H1 (cell line): ENCODE measurements at regions not wholly inside any gene's neighbourhood (a gene's known extent, or its start where the extent isn't known, plus 50 kb on each side); places are given as distances from the start of the nearest gene placed in this dataset.

Experiments used
- CTCF ChIA-PET: fragments of 300-600 bp; sonication (Branson Sonifier 250); formaldehyde crosslinking; loops from one replicate; lab custom pipeline; 2021; ENCODE audit not compliant: partially characterized antibody; lab: Charles Lee
- POLR2A ChIA-PET: fragments of 300-600 bp; sonication (Branson Sonifier 250); formaldehyde crosslinking; loops from one replicate; lab custom pipeline; 2021; ENCODE audit warnings: inconsistent platforms; ENCODE audit not compliant: partially characterized antibody; lab: Charles Lee
- DNase-seq, 2 experiments: peaks; one replicate each; pipeline versions ENCODE4 v3.0.0 to v3.0.0-alpha.2; 2010 to 2022; ENCODE audit warnings: low spot score in 2 of 2, low read depth in 1 of 2, mixed read lengths in 1 of 2
- FAIRE-seq: peaks from 2 replicates; lab custom pipeline; 2011; peaks lifted over from hg19 to GRCh38; lab: Jason Lieb, UNC
- H2AFZ ChIP-seq: 2 replicates; pipeline ENCODE4 v1.8.1; 2012; ENCODE audit warnings: low read length, inconsistent platforms
- H2AK5ac ChIP-seq: 2 replicates; pipeline ENCODE4 v1.6.1; 2013; ENCODE audit warnings: low read depth, low read length
- H2BK120ac ChIP-seq: replicated peaks from 2 replicates; pipeline ENCODE3; 2013; ENCODE audit warnings: low read depth, low read length, inconsistent platforms
- H2BK12ac ChIP-seq: 2 replicates; pipeline ENCODE4 v1.6.1; 2013; ENCODE audit warnings: low read depth, low read length
- H2BK15ac ChIP-seq: 2 replicates; pipeline ENCODE4 v1.6.1; 2013; ENCODE audit warnings: low read length
- H2BK20ac ChIP-seq: 2 replicates; pipeline ENCODE4 v1.6.1; 2013; ENCODE audit warnings: low read length
- H2BK5ac ChIP-seq: 2 replicates; pipeline ENCODE4 v1.6.1; 2013; ENCODE audit warnings: low read depth, low read length
- H3K14ac ChIP-seq: 2 replicates; pipeline ENCODE4 v1.6.1; 2013; ENCODE audit warnings: inconsistent platforms; ENCODE audit not compliant: insufficient read length
- H3K18ac ChIP-seq: 2 replicates; pipeline ENCODE4 v1.6.1; 2013; ENCODE audit warnings: low read length; ENCODE audit errors: extremely low read depth
- H3K23ac ChIP-seq: 2 replicates; pipeline ENCODE4 v1.6.1; 2013; ENCODE audit warnings: inconsistent platforms; ENCODE audit not compliant: insufficient read length
- H3K23me2 ChIP-seq: 2 replicates; pipeline ENCODE4 v1.6.1; 2013; ENCODE audit warnings: low read depth, low read length
- H3K27ac ChIP-seq: 2 replicates; pipeline ENCODE4 v1.6.1; 2011; ENCODE audit warnings: low read depth, low read length, inconsistent platforms
- H3K27me3 ChIP-seq, 4 experiments: replicated peaks in 1 of 4; 1 replicate in 1 of 4; 2 replicates in 3 of 4; pipeline versions ENCODE4 v1.6.1 to v1.8.1; 2011 to 2013; ENCODE audit warnings: low read length in 3 of 4, mild to moderate bottlenecking in 3 of 4, inconsistent platforms in 2 of 4, mixed read lengths in 2 of 4, moderate library complexity in 1 of 4; ENCODE audit not compliant: control insufficient read depth in 3 of 4, insufficient read depth in 3 of 4; ENCODE audit errors: extremely low read depth in 1 of 4
- H3K36me3 ChIP-seq, 4 experiments: 2 replicates each; pipeline versions ENCODE4 v1.6.1 to v1.8.1; 2011 to 2013; ENCODE audit warnings: mild to moderate bottlenecking in 4 of 4, low read length in 3 of 4, moderate library complexity in 2 of 4, control low read depth in 1 of 4, inconsistent platforms in 1 of 4; ENCODE audit not compliant: insufficient read depth in 4 of 4, control insufficient read depth in 2 of 4
- H3K4ac ChIP-seq: replicated peaks from 2 replicates; pipeline ENCODE3; 2013; ENCODE audit warnings: low read length, low read depth, mixed read lengths, inconsistent platforms; ENCODE audit not compliant: insufficient read length
- H3K4me1 ChIP-seq, 4 experiments: replicated peaks in 1 of 4; 1 replicate in 1 of 4; 2 replicates in 3 of 4; pipeline versions ENCODE4 v1.6.1 to v1.8.1; 2011 to 2013; ENCODE audit warnings: low read length in 3 of 4, inconsistent platforms in 2 of 4, mixed read lengths in 1 of 4; ENCODE audit not compliant: insufficient read depth in 4 of 4, control insufficient read depth in 3 of 4
- H3K4me2 ChIP-seq, 2 experiments: 2 replicates each; pipeline versions ENCODE4 v1.6.1 to v1.8.1; 2011 to 2013; ENCODE audit warnings: low read depth in 2 of 2, low read length in 2 of 2, control low read depth in 1 of 2, inconsistent platforms in 1 of 2, mild to moderate bottlenecking in 1 of 2; ENCODE audit not compliant: insufficient read depth in 1 of 2
- H3K4me3 ChIP-seq, 4 experiments: fragments of 200-600, 300-600 bp in 1 of 4; sonication (generic), shearing (Covaris generic), sonication (Bioruptor Twin) in 1 of 4; 2 replicates each; pipeline versions ENCODE4 v1.5.1 to v1.8.1; 2011 to 2016; ENCODE audit warnings: low read length in 4 of 4, low read depth in 3 of 4, control low read depth in 2 of 4, inconsistent platforms in 2 of 4, mild to moderate bottlenecking in 2 of 4, mixed read lengths in 1 of 4, moderate library complexity in 1 of 4; ENCODE audit not compliant: insufficient read depth in 2 of 4; ENCODE audit errors: extremely low read depth in 1 of 4
- H3K56ac ChIP-seq: replicated peaks from 2 replicates; pipeline ENCODE3; 2013; ENCODE audit warnings: low read depth, mild to moderate bottlenecking, mixed read lengths, low read length, inconsistent platforms; ENCODE audit not compliant: insufficient read length
- H3K79me1 ChIP-seq: 2 replicates; pipeline ENCODE4 v1.6.1; 2013; ENCODE audit warnings: low read depth, low read length, control low read depth
- H3K79me2 ChIP-seq, 2 experiments: 2 replicates each; pipeline versions ENCODE4 v1.6.1 to v1.8.1; 2012 to 2013; ENCODE audit warnings: low read length in 2 of 2, mild to moderate bottlenecking in 2 of 2, inconsistent platforms in 1 of 2; ENCODE audit not compliant: insufficient read depth in 2 of 2, control insufficient read depth in 1 of 2
- H3K9ac ChIP-seq, 4 experiments: replicated peaks in 1 of 4; 1 replicate in 1 of 4; 2 replicates in 3 of 4; pipeline versions ENCODE4 v1.6.1 to v1.8.1; 2011 to 2013; ENCODE audit warnings: low read depth in 3 of 4, low read length in 3 of 4, control low read depth in 2 of 4, mild to moderate bottlenecking in 2 of 4, moderate library complexity in 2 of 4, inconsistent platforms in 1 of 4; ENCODE audit errors: extremely low read depth in 1 of 4
- H3K9me3 ChIP-seq, 2 experiments: 2 replicates each; pipeline versions ENCODE4 v1.6.1 to v1.8.1; 2012 to 2013; ENCODE audit warnings: mild to moderate bottlenecking in 2 of 2, moderate library complexity in 2 of 2, control low read depth in 1 of 2, inconsistent platforms in 1 of 2, low read depth in 1 of 2, low read length in 1 of 2, mixed read lengths in 1 of 2; ENCODE audit not compliant: insufficient read depth in 2 of 2
- H4K20me1 ChIP-seq, 2 experiments: replicated peaks in 1 of 2; 2 replicates each; pipeline versions ENCODE3 to v1.8.1; 2011 to 2013; ENCODE audit warnings: inconsistent platforms in 2 of 2, low read length in 2 of 2, mild to moderate bottlenecking in 1 of 2; ENCODE audit not compliant: insufficient read depth in 2 of 2, control insufficient read depth in 1 of 2
- H4K5ac ChIP-seq: 2 replicates; pipeline ENCODE4 v1.6.1; 2013; ENCODE audit warnings: low read length, low read depth, mixed read lengths, inconsistent platforms; ENCODE audit not compliant: insufficient read length
- H4K8ac ChIP-seq: 2 replicates; pipeline ENCODE4 v1.8.0; 2013; ENCODE audit warnings: mild to moderate bottlenecking, moderate library complexity, low read length, inconsistent platforms; ENCODE audit not compliant: insufficient read depth; ENCODE audit errors: extremely low read depth
- H4K91ac ChIP-seq: replicated peaks from 2 replicates; pipeline ENCODE3; 2013; ENCODE audit warnings: low read length, mixed read lengths, inconsistent platforms; ENCODE audit not compliant: insufficient read length
- CREB1 ChIP-seq: IDR thresholded peaks from 2 replicates; pipeline ENCODE4 v1.6.1; 2012; ENCODE audit warnings: inconsistent platforms
- EP300 ChIP-seq, 2 experiments: IDR thresholded peaks; 1 replicate in 1 of 2; 2 replicates in 1 of 2; pipeline ENCODE4 v1.6.1; 2011 to 2012; ENCODE audit warnings: low read depth in 2 of 2, low read length in 2 of 2, mild to moderate bottlenecking in 2 of 2, borderline replicate concordance in 1 of 2, inconsistent platforms in 1 of 2, moderate library complexity in 1 of 2
- EZH2 ChIP-seq: fragments of 200-600 bp; sonication (generic); IDR thresholded peaks from 2 replicates; pipeline ENCODE4 v1.7.1; 2012; ENCODE audit warnings: low read depth, mild to moderate bottlenecking, moderate library complexity, low read length, inconsistent platforms; ENCODE audit not compliant: severe bottlenecking
- RAD21 ChIP-seq, 2 experiments: IDR thresholded peaks in 1 of 2; conservative IDR thresholded peaks in 1 of 2; 2 replicates each; pipeline ENCODE4 v1.6.1; 2011; ENCODE audit warnings: low read depth in 2 of 2, low read length in 2 of 2, improper control_type of control experiment in 1 of 2, inconsistent platforms in 1 of 2, mild to moderate bottlenecking in 1 of 2, moderate library complexity in 1 of 2
- RFX5 ChIP-seq: IDR thresholded peaks from 2 replicates; pipeline ENCODE4 v1.6.1; 2011; ENCODE audit warnings: low read depth, low read length, improper control_type of control experiment, borderline replicate concordance
- RNF2 ChIP-seq: fragments of 200-900, 300-1000 bp; sonication (generic); IDR thresholded peaks from 2 replicates; pipeline ENCODE4 v1.7.1; 2016; ENCODE audit warnings: borderline replicate concordance, low read depth, mild to moderate bottlenecking, antibody characterized with exemption, low read length; ENCODE audit not compliant: poor library complexity, severe bottlenecking; ENCODE audit errors: missing control alignments
- SIX5 ChIP-seq: IDR thresholded peaks from 2 replicates; pipeline ENCODE4 v1.6.1; 2011; ENCODE audit warnings: mild to moderate bottlenecking, low read depth, low read length
- SP1 ChIP-seq: IDR thresholded peaks from 2 replicates; pipeline ENCODE4 v1.6.1; 2011; ENCODE audit warnings: low read depth, low read length
- TAF7 ChIP-seq: optimal IDR thresholded peaks from 2 replicates; pipeline ENCODE3; 2011; ENCODE audit warnings: low read depth, mild to moderate bottlenecking, inconsistent platforms, low read length, moderate library complexity, borderline replicate concordance
- ZNF274 ChIP-seq: IDR thresholded peaks from 2 replicates; pipeline ENCODE4 v1.7.0; 2012; ENCODE audit warnings: low read length, borderline replicate concordance; ENCODE audit errors: extremely low read depth
- WGBS, 2 experiments: shearing (Covaris generic) in 1 of 2; methylation state at CpG; one replicate each; pipeline versions ENCODE4 v1.1.6 to v1.1.7; 2013 to 2015; ENCODE audit warnings: low lambda C conversion rate in 2 of 2, mixed read lengths in 2 of 2, inconsistent platforms in 1 of 2, low coverage in 1 of 2, missing lambda C conversion rate in 1 of 2; ENCODE audit not compliant: insufficient replicate concordance in 2 of 2, insufficient coverage in 1 of 2, insufficient read length in 1 of 2; ENCODE audit errors: extremely low coverage in 1 of 2, missing lambda C conversion rate in 1 of 2; 5-methylcytosine and 5-hydroxymethylcytosine counted together
- TF ChIP-seq, protein P1 (sequence below): IDR thresholded peaks from 2 replicates; pipeline ENCODE4 v1.6.1; 2011; ENCODE audit warnings: low read length, improper control_type of control experiment
- TF ChIP-seq, protein P2 (sequence below): IDR thresholded peaks from 2 replicates; pipeline ENCODE4 v1.6.1; 2011; ENCODE audit warnings: low read depth, mild to moderate bottlenecking, low read length; ENCODE audit not compliant: insufficient read depth

DNA sequence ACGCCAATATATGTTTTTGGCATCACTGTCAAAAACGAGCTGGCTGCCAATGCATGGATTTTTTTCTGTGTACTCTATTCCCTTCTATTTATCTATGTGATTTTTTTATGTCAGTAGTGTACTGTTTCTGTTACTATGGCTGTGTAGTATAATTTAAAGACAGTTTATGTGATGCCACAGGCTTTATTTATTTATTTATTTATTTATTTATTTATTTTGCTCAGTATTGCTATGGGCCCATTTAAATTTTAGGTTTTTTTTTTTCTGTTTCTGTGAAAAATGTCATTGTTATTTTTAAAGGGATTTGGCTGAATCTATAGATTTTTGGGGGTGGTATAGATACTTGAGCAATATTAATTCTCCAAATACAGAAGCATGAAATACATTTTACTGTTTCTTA lies 338.4 kb upstream of the POU3F4 start:
- Histone ChIP-seq H3K4me1 (no peaks in the 10 kb centered on the region), H3K4ac (no peak overlapping the region), H4K8ac (no peak overlapping the region), H3K4me3 (no peak overlapping the region), H3K18ac (no peak overlapping the region), H3K14ac (no peak overlapping the region), H4K5ac (no peak overlapping the region), H3K23ac (no peak overlapping the region), H3K79me1 (no peaks in the 10 kb centered on the region), H3K56ac (no peak overlapping the region), H2BK120ac (no peak overlapping the region), H4K91ac (no peak overlapping the region), H3K9me3 (no peaks in the 10 kb centered on the region), H2BK15ac (no peak overlapping the region), H2AFZ (no peak overlapping the region), H3K27me3 (no peaks in the 10 kb centered on the region), H3K23me2 (no peaks in the 10 kb centered on the region), H4K20me1 (no peaks in the 10 kb centered on the region), H3K79me2 (no peaks in the 10 kb centered on the region), H3K4me2 (no peak overlapping the region), H3K9ac (no peak overlapping the region), H3K27ac (no peak overlapping the region), H2BK5ac (no peak overlapping the region), H3K36me3 (no peaks in the 10 kb centered on the region), H2BK20ac (no peak overlapping the region), H2AK5ac (no peak overlapping the region), H2BK12ac (no peak overlapping the region)
- 91% methylated on average over 2 of the region's 2 CpGs; no CpG with 5 or more reads in 1 of the 2 experiments for WGBS, 2 experiments
- DNase-seq, result no peak
- FAIRE-seq, result no peak
- POLR2A ChIA-PET, result no interaction called here
- CTCF ChIA-PET, result no interaction called here
- TF ChIP-seq RFX5 (no peak), SP1 (no peak), EZH2 (no peak), ZNF274 (no peak), SIX5 (no peak), EP300 (IDR thresholded peaks at IDR 0.05; ENCODE audit: borderline replicate concordance in 1 of 2, low read depth in 2 of 2, low read length in 2 of 2) (no peak), CREB1 (no peak), RNF2 (no peak), RAD21 (IDR thresholded peaks at IDR 0.05 in 1 of 2, conservative IDR thresholded peaks at IDR 0.05 in 1 of 2; ENCODE audit: low read depth in 2 of 2, low read length in 2 of 2) (no peak), TAF7 (no peak)
- TF ChIP-seq, protein P1, sequence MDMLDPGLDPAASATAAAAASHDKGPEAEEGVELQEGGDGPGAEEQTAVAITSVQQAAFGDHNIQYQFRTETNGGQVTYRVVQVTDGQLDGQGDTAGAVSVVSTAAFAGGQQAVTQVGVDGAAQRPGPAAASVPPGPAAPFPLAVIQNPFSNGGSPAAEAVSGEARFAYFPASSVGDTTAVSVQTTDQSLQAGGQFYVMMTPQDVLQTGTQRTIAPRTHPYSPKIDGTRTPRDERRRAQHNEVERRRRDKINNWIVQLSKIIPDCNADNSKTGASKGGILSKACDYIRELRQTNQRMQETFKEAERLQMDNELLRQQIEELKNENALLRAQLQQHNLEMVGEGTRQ, result no peak
- TF ChIP-seq, protein P2, sequence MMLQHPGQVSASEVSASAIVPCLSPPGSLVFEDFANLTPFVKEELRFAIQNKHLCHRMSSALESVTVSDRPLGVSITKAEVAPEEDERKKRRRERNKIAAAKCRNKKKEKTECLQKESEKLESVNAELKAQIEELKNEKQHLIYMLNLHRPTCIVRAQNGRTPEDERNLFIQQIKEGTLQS, result no peak
